ENCODE measurements at regions not wholly inside any gene's neighbourhood (a gene's known extent, or its start where the extent isn't known, plus 50 kb on each side); places are given as distances from the start of the nearest gene placed in this dataset.
"Not testable (repeated sequence)": the region's sequence is repeated elsewhere in the genome, so short reads cannot be mapped to it uniquely, and the experiment has no call there.

- TF ChIP-seq CTCF (IDR thresholded peaks at IDR 0.05; ENCODE audit: insufficient read depth, low read length, poor library complexity, severe bottlenecking); EZH2phosphoT487 (conservative IDR thresholded peaks at IDR 0.05; ENCODE audit: low read length): not testable (repeated sequence)
Measured at GRCh38 chr9:62816331-62816730, 1626.5 kb downstream of the SPATA31A7 start.

Measured in SU-DHL-6 (cell line).